Endothelial cell of umbilical vein (primary cell): ENCODE measurements at regions not wholly inside any gene's neighbourhood (a gene's known extent, or its start where the extent isn't known, plus 50 kb on each side); places are given as distances from the start of the nearest gene placed in this dataset.

Source experiments
- BruUV-seq: library from RNA; stranded (reverse); fragments of 400-500 nt; replicated peaks from 2 replicates; lab custom pipeline; 2021; lab: Mats Ljungman, UMichigan
- CTCF ChIA-PET: fragments of 300-600, 350-600 bp; sonication (Branson Sonifier 250); formaldehyde crosslinking; loops from one replicate; lab custom pipeline; 2021; ENCODE audit warnings: antibody characterized with exemption, inconsistent platforms; lab: Charles Lee
- POLR2A ChIA-PET: fragments of 300-600, 350-600 bp; sonication (Branson Sonifier 250); formaldehyde crosslinking; loops from one replicate; lab custom pipeline; 2021; ENCODE audit warnings: antibody characterized with exemption, inconsistent platforms; lab: Charles Lee
- DNase-seq: peaks from one replicate; pipeline ENCODE4 v3.0.0-alpha.2; 2011; ENCODE audit warnings: low read depth, low spot score
- FAIRE-seq: peaks from 2 replicates; lab custom pipeline; 2011; peaks lifted over from hg19 to GRCh38; lab: Jason Lieb, UNC
- H2AFZ ChIP-seq: 2 replicates; pipeline ENCODE4 v1.6.0; 2012; ENCODE audit warnings: low read depth, low read length, control low read depth, inconsistent platforms
- H3K27ac ChIP-seq: 2 replicates; pipeline ENCODE4 v1.5.1; 2011; ENCODE audit warnings: low read depth, mild to moderate bottlenecking, control low read depth, low read length, moderate library complexity; ENCODE audit not compliant: insufficient read depth
- H3K27me3 ChIP-seq, 2 experiments: 2 replicates each; pipeline versions ENCODE4 v1.6.0 to v1.6.1; 2011; ENCODE audit warnings: low read length in 2 of 2, mixed read lengths in 1 of 2; ENCODE audit not compliant: control insufficient read depth in 2 of 2, insufficient read depth in 2 of 2
- H3K36me3 ChIP-seq, 2 experiments: 2 replicates in 1 of 2; 3 replicates in 1 of 2; pipeline ENCODE4 v1.5.1; 2011; ENCODE audit warnings: low read length in 2 of 2, mild to moderate bottlenecking in 1 of 2, moderate library complexity in 1 of 2; ENCODE audit not compliant: control insufficient read depth in 2 of 2, insufficient read depth in 2 of 2; ENCODE audit errors: extremely low read depth in 1 of 2
- H3K4me1 ChIP-seq: 3 replicates; pipeline ENCODE4 v1.5.1; 2011; ENCODE audit warnings: mild to moderate bottlenecking, low read length; ENCODE audit not compliant: control insufficient read depth, insufficient read depth; ENCODE audit errors: extremely low read depth
- H3K4me2 ChIP-seq: 2 replicates; pipeline ENCODE4 v1.6.1; 2011; ENCODE audit warnings: low read length, control low read depth, mixed read lengths; ENCODE audit not compliant: insufficient read depth
- H3K4me3 ChIP-seq, 3 experiments: fragments of 200-600 bp in 1 of 3; sonication (generic), shearing (Covaris generic) in 1 of 3; replicated peaks in 1 of 3; 2 replicates each; pipeline ENCODE4 v1.5.1; 2011 to 2016; ENCODE audit warnings: control low read depth in 3 of 3, low read length in 3 of 3, mild to moderate bottlenecking in 2 of 3, inconsistent platforms in 1 of 3, low read depth in 1 of 3, moderate library complexity in 1 of 3; ENCODE audit not compliant: insufficient read depth in 1 of 3
- H3K79me2 ChIP-seq: 2 replicates; pipeline ENCODE4 v1.6.0; 2012; ENCODE audit warnings: low read length, inconsistent platforms; ENCODE audit not compliant: control insufficient read depth, insufficient read depth
- H3K9ac ChIP-seq: replicated peaks from 2 replicates; pipeline ENCODE3; 2011; ENCODE audit warnings: low read length, control low read depth; ENCODE audit not compliant: insufficient read depth; ENCODE audit errors: extremely low read depth
- H3K9me1 ChIP-seq: replicated peaks from 3 replicates; pipeline ENCODE4 v1.6.0; 2011; ENCODE audit warnings: mild to moderate bottlenecking, low read length; ENCODE audit not compliant: control insufficient read depth, insufficient read depth; ENCODE audit errors: extremely low read depth
- H3K9me3 ChIP-seq: replicated peaks from 2 replicates; pipeline ENCODE4 v1.5.1; 2012; ENCODE audit warnings: low read length, inconsistent platforms; ENCODE audit not compliant: control insufficient read depth, insufficient read depth
- H4K20me1 ChIP-seq: replicated peaks from 2 replicates; pipeline ENCODE3; 2011; ENCODE audit warnings: mild to moderate bottlenecking, low read length; ENCODE audit not compliant: control insufficient read depth, insufficient read depth; ENCODE audit errors: extremely low read depth
- EZH2 ChIP-seq: IDR thresholded peaks from 2 replicates; pipeline ENCODE4 v1.6.1; 2012; ENCODE audit warnings: borderline replicate concordance, low read depth, mild to moderate bottlenecking, moderate library complexity, low read length, inconsistent platforms; ENCODE audit not compliant: severe bottlenecking
- FOS ChIP-seq: IDR thresholded peaks from 2 replicates; pipeline ENCODE4 v1.6.1; 2011; ENCODE audit warnings: mild to moderate bottlenecking, low read length, moderate library complexity, borderline replicate concordance; ENCODE audit not compliant: insufficient read depth
- GATA2 ChIP-seq: IDR thresholded peaks from 2 replicates; pipeline ENCODE4 v1.7.0; 2011; ENCODE audit warnings: low read depth, mild to moderate bottlenecking, moderate library complexity, mixed read lengths, low read length; ENCODE audit not compliant: insufficient read length, insufficient read depth
- JUN ChIP-seq: IDR thresholded peaks from 2 replicates; pipeline ENCODE4 v1.6.1; 2011; ENCODE audit warnings: borderline replicate concordance, low read depth; ENCODE audit not compliant: insufficient read length, insufficient read depth
- MYC ChIP-seq: IDR thresholded peaks from one replicate; pipeline ENCODE4 v1.6.1; 2011; ENCODE audit warnings: mild to moderate bottlenecking, low read depth, low read length
- POLR2A ChIP-seq: IDR thresholded peaks from 2 replicates; pipeline ENCODE4 v1.6.1; 2012; ENCODE audit warnings: low read depth, mild to moderate bottlenecking, control low read depth, low read length
- POLR2AphosphoS5 ChIP-seq: IDR thresholded peaks from 2 replicates; pipeline ENCODE4 v1.6.1; 2012; ENCODE audit warnings: low read depth, mild to moderate bottlenecking, control low read depth, low read length, moderate library complexity; ENCODE audit not compliant: insufficient read depth
- dilution Hi-C: fragments of 300-500 bp; cut with MboI; formaldehyde crosslinking; loops from one replicate; pipeline ENCODE4 v1.15.0; 2019; ENCODE audit warnings: low sequenced_read_pairs; ENCODE audit not compliant: extremely low pct_ligation_motif_present
- intact Hi-C: fragments of 100-400 bp; cut with micrococcal nuclease; formaldehyde crosslinking; loops from one replicate; pipeline ENCODE4 v1.10.0; 2022
- TF ChIP-seq, protein P1 (sequence below): IDR thresholded peaks from 2 replicates; pipeline ENCODE4 v1.6.1; 2011; ENCODE audit not compliant: insufficient read depth, insufficient read length
- TF ChIP-seq, protein P2 (sequence below), 2 donors: IDR thresholded peaks; 1 replicate in 1 of 2; 2 replicates in 1 of 2; pipeline ENCODE4 v1.5.1; 2011; ENCODE audit warnings: low read length in 2 of 2, mild to moderate bottlenecking in 2 of 2, moderate library complexity in 2 of 2, control low read depth in 1 of 2, inconsistent platforms in 1 of 2, low read depth in 1 of 2; ENCODE audit not compliant: insufficient read depth in 1 of 2; ENCODE audit errors: extremely low read depth in 1 of 2

DNA sequence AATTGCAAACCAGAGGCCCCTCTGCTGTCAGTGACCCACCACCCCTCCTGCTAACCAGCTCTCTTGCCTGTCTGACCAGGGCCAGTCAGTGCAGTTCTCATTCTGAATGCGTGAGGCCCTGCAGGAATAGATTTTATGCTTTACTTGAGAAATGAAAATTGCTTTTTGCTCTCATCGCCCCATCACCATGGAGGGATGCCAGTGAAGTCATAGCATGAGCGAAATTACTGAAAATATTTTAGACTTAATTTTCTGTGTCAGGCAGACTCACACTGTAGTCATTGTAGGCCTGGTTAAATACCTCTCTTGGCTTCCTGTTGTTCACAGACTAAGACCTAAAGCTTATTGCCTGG, 490.5 kb upstream of the CDH5 start:
- Histone ChIP-seq H3K4me2 (no peak overlapping the region), H4K20me1 (no peaks in the 10 kb centered on the region), H3K4me1 (no peaks in the 10 kb centered on the region), H3K4me3 (no peak overlapping the region), H3K9me1 (no peaks in the 10 kb centered on the region), H3K79me2 (no peaks in the 10 kb centered on the region), H3K36me3 (no peaks in the 10 kb centered on the region), H3K27me3 (no peaks in the 10 kb centered on the region), H3K9me3 (no peaks in the 10 kb centered on the region), H3K9ac (no peak overlapping the region), H2AFZ (no peak overlapping the region), H3K27ac (no peak overlapping the region)
- intact Hi-C loops: no loop called here
- dilution Hi-C loops: no loop called here
- no peak for FAIRE-seq
- ChIA-PET POLR2A (no interaction called here), CTCF (no interaction called here)
- DNase-seq: no peak
- TF ChIP-seq MYC (no peak), EZH2 (no peak), FOS (no peak), GATA2 (no peak), POLR2AphosphoS5 (no peak), POLR2A (no peak), JUN (no peak)
- TF ChIP-seq, protein P1, sequence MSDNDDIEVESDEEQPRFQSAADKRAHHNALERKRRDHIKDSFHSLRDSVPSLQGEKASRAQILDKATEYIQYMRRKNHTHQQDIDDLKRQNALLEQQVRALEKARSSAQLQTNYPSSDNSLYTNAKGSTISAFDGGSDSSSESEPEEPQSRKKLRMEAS: no peak
- TF ChIP-seq, protein P2, sequence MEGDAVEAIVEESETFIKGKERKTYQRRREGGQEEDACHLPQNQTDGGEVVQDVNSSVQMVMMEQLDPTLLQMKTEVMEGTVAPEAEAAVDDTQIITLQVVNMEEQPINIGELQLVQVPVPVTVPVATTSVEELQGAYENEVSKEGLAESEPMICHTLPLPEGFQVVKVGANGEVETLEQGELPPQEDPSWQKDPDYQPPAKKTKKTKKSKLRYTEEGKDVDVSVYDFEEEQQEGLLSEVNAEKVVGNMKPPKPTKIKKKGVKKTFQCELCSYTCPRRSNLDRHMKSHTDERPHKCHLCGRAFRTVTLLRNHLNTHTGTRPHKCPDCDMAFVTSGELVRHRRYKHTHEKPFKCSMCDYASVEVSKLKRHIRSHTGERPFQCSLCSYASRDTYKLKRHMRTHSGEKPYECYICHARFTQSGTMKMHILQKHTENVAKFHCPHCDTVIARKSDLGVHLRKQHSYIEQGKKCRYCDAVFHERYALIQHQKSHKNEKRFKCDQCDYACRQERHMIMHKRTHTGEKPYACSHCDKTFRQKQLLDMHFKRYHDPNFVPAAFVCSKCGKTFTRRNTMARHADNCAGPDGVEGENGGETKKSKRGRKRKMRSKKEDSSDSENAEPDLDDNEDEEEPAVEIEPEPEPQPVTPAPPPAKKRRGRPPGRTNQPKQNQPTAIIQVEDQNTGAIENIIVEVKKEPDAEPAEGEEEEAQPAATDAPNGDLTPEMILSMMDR (IDR thresholded peaks at IDR 0.05; ENCODE audit: extremely low read depth in 1 of 2, insufficient read depth in 1 of 2, low read depth in 1 of 2, low read length in 2 of 2): no peak
- no TSS peak for BruUV-seq
